Activated effector memory CD4-positive, alpha-beta T cell treated with anti-CD3 and anti-CD28 coated beads, Interleukin-2, amount 50 U/mL, for 16 hours (primary cell): ENCODE measurements at regions not wholly inside any gene's neighbourhood (a gene's known extent, or its start where the extent isn't known, plus 50 kb on each side); places are given as distances from the start of the nearest gene placed in this dataset.
A peak's percentile ranks its signal among the peaks of the same experiment; 100 is the strongest.

Experiments
- DNase-seq: peaks from one replicate; pipeline ENCODE4 v3.0.0-alpha.2; 2020

DNA sequence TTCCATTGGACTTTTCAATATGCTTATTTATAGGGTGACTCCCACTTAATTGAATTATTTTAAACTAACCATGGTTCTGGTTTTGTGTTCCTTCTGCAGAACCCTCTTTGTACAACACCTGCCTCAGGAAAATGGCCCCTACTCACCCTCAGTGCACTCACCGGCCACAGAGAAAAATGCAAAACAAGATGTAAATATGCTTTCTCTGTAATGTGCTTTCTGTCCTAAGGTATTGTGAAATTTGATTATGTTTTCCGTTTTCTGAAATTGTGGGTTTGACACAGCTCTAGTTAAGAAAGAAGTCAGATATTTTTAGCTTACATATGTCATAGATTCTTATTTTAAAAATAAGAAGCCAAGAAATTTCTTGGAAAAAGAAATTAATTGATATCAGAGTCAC, 357.7 kb upstream of the SMIM21 start:
- no peak for DNase-seq

DNA sequence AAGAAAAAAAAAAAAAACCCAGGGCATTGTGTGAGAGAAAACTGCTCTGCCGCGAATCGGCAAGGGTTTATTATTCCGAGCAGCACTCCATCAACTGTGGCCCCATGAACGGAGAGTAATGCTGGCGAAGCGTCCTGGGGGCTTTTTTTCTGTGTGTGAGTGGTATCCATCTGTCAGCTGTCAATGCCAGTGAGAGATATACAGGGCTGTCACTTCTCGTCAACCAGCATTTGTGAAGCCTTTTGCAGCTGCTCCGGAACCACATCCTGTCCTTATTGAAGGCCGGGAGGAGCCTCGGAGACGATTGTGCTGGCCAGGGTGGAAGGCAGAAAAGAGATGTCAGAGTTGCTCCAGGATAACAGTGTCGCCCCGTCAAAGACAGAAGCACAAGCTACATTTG, 356.9 kb upstream of the SMIM21 start:
- no peak for DNase-seq

DNA sequence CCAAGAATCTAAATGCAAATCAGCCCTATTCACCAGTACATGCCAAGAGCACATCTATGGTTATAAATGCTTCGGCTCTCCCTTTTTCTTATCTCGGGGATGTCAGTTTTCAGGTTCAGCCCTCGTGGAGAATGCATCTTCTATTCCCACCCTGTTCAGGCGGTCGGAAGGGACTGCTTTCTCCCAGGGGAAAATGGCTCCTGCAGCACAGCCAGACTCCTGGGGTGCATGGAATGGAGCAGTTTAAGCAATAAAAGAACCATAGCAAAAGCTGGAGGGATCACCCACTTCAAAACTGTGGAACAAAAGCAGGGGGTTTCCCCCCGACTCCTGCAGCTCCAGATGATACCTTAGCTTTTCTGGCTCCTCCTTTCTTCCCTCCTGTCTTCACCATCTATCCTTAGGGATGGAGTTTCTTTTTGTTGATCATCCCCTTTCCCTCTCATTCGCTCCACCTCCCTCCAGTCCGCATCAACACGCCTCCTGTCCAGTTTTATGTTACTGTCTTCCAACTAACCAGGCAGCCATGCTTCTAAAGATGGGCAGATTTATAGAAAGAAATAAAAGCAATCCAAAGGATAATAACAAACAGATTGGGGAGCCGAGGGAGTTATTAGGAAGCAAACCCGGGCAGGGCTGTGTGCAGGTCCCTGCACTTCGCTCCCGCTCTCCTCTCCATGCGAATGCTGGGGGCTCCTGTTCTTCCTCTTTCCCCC, 356.2 kb upstream of the SMIM21 start:
- DNase-seq: no peak

DNA sequence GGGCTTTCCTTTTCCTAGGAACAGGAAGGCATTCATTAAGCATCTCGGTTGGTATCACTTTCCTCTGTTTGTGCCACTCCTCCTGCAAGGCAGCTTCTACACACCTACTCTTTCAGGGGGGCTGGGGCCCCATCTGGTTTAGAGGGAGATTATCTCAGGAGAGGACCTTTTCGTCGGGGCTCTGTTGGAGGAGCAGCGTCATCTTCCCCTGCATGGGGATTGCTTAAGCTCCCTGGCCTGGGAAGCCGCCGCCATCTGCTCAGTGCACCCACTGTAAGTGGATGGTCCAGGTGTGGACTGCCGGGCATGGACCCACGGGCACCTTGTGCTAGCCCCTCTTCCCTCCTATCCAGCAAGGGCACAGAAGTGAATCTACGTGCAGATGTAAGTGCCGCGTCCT, 355.3 kb upstream of the SMIM21 start:
- no peak for DNase-seq

DNA sequence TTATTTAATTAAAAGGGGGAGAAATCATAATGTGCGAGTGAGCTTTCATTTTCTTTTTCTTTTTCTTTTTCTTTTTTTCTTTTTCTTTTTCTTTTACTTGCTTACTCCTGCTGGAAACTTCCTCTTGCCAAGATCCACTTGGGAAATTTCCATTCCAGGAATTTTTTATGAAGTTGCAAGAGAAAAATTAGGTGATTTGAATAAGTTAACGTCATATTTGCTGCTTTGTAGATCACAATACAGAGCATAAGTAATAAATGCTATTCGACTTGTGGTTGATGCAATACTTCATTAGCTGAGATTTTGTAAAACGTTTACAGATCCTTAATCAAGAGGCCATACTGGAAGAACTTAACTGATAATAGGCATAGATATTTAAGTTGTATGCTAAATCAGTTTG, 354.7 kb upstream of the SMIM21 start:
- DNase-seq: no peak

DNA sequence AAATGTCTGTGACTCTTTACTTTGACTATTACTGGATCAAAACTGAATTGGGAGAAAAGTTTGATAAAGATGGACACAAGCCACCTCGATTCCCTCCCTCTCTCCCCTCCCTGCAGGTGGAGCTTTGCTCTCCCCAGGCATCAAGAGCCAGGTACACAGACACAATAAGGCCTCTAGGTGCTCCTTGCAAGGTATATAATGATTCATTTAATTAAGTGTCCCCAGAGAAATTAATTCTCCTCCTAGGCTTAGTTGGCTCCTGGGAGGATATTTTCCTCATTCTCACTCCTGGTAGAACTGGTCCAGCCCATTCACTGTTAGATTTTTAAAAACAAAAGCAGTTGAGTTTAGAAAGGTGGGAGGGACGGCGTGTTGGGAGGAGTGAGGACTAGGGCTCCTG, 352.4 kb upstream of the SMIM21 start:
- no peak for DNase-seq

DNA sequence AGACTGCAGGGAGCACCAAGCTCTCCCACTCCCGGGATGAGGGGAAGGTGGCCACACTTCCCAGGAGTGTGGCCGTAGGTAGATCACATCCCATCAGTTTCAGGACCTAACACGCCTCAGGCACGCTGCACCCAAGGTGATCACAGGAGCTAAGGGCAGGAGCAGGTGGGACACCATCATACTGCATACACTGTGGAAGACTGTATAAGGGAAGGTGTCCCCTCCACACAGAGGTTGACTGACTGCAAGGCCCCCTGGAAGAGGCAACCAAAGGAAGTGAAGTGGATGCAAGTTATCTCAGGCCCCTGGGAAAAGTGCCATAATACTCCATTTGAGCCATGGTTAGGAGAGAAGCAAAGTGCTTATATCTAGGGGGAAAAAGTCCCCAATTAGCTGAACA, 351.9 kb upstream of the SMIM21 start:
- no peak for DNase-seq

DNA sequence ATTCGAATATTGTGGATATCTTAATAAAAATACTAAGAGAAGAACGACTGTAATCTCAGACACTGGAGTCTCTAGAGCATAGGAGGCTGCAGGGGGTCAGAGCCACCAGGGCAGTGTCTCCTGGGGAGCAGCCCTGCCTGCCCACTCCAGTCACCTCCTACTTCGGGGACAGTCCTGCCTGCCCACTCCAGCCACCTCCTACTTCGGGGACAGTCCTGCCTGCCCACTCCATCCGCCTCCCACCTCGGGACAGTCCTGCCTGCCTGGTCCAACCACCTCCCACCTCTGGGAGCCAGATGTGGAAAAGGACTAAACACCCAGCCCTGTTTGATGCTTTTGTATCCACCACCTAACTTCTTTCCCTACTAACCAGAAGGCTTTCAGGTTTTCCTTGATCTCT, 350.1 kb upstream of the SMIM21 start:
- no peak for DNase-seq

DNA sequence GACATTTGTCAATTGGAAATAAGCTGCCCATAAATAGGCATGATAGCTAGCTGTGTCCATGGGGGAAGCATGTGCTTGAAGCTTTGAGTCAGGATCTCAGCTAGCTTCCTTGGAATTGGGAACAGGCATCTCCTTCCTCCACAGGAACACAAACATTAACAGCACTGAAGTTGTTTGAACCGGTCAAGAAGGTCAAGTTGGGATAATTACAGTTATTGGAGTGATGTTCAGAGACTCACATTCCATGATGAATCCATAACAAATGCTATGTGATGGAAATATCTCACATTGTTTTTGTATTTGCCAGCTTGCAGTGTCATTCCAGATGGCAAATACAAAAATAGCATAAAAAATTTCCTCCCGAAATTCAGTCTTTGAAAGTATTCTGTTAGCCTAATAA, 347.6 kb upstream of the SMIM21 start:
- no peak for DNase-seq

DNA sequence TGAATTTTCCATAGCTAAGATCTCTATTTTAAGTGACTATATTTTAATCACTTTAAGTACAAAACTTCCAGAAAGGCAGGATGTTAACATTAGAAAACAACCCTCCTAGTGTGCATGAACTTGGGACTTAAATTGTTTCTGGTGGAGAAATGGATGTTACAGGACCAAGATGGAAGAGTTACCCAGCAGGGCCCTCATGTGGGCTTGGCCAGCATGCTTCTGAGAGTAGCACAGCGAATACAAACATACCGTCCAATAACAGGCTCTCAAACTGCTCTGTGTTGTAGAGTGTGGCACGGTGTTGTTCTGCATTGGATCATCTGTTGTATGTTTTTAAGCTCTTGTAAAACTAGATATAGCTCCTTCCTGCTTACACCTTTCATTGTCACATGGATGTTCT, 346.1 kb upstream of the SMIM21 start:
- DNase-seq: no peak

DNA sequence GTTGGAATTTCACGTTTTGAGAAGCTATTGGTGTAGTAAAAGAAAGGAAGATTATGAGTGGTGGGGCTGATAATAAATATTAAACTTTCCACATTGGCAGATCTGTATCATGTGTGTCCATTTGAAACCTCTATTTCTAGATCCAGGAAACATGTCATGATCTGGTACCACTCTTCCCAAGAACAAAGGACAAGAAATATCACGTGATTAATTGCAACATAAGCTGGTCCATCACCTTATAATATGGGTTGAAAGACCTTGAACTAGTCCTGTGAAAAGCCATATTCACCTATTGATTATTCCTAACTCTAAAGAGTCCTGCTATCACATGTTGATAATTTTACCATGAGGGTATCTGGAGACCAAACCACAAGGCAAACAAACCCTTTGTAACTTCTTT, 335.3 kb upstream of the SMIM21 start:
- no peak for DNase-seq

DNA sequence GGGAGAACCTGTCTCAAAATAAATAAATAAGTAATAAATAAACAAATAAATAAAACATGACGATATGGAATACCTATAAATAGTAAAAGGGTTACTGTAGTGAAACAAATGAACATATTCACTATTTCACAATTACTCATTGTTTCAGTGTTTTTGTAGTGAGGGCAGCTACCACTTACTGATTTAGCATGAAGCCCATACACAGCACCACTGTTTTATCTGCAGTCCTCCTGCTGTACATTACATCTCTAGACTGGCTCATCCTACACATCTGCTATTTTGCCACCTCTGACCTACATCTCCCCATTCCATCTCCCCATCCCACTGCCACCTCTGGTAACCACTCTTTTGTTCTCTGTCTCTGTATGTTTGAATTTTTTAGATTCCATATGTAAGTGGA, 332.7 kb upstream of the SMIM21 start:
- no peak for DNase-seq

DNA sequence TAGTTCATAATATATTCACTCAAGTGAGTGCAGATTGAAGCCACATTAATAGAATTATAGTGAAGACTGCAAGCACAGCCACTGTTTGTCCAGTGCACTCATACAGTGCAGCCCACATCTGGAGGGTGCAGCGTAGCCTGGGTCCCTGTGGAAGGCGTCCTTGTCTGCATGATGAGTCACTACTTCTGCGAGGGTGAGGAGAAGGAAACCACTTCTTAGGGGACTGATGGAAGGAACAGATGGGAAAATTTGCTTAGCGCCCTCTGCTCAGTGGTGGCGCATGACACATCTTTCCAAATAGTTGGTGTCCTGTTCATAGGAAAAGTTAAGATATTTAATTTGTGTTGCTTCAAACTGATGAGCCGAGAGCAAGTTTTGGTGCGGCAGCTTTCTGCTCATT, 330.4 kb upstream of the SMIM21 start:
- DNase-seq: no peak

DNA sequence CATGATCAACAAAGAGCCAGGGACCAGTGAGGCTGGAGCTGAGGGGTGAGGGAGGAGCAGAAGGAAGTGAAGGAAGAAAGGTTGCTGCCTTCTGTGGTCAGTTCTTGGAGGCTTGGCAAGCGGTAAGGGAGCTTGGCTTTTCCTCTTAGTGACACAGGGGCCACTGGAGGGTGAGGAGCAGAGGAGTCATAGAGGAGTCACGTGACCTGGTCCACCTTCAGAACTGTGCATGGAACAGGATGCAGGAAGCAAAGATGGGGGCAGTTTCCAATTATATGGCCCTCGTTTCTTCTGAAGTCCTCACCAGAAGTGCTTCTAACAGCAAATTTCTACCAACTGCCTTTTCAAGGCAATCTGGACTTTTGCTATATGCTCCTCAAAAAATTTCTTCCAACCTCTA, 326.9 kb upstream of the SMIM21 start:
- DNase-seq: no peak

DNA sequence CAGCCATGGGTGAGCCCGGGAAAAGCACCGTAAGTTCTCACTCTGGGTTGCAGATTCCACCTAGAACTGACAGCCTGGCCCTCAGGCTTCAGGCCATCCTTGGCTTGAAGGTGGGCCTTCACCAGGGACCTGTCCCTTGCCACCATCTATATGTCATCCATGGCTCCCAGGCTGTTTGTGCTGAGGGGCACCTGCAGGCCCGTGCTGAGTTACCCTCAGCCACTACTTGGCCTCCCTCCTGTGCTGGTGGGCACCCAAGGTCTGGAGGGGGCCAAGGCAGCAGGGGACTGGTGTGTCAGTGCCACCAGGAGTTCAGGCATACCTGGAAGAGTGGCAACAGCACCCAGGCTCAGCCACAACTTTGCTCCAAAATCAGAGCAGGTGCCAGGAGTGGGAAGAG, 326.2 kb upstream of the SMIM21 start:
- DNase-seq: no peak

DNA sequence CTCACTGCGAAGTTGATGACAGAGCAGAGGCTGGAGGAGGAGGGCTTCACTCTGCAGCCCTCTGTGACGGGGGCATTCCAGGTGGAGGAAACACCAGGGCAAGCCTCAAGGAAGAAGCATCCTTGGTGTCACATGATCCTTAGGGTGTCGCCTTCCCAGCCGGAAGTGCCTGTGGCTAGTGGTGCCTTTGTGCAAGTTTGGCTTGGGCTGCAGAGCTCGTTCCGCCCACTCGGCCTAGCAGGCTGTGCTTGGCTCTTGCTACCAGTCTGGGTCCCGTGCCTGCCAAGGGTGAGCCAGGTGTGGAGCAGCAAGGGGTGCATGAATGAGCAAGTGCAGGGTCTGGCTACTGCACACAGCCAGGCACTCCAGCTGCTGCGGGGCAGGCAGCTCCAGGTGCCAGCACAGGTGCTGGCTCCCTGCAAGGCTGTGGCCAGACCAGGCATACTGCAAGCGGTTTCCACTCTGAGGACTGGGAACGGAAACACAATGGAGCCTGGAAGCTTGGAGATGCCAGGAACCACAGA, 325.3 kb upstream of the SMIM21 start:
- no peak for DNase-seq

DNA sequence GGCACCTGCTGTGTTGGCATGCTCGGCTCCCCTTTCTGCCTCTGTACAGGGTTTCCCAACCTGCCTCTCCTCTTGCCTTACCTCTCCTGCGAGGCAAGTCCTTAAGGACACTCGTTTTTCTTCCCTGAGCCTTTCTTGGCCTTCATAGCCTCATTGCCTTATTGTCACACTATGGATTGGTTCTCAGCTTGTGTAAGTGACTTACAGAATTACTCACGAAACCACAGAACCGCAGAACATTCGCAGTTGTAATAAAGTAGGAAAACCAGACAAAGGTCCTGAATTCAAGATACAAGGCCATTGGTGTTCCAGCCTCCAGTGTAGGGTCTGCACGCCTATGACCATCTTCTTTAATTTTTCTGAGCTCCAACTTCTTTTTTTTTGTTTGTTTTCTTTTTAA, 317.6 kb upstream of the SMIM21 start:
- DNase-seq: no peak

DNA sequence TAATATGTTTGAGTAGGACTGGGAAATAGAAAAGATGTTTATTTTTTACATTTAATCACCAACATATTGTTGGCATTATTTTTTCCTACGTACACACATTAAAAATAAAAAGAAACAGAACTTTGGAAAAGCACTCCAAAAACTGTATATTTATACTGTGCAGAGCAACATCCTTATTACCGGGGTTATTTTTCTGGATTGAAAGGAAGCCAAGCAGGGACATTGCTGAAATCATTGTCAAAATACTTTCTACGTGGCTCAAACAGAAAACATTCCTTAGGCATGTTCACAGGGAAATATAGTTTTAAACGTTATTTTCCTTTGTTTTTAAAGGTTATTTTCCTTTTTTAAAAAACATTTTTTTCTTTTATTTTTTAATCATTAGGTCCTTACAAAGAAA, 315.0 kb upstream of the SMIM21 start:
- no peak for DNase-seq

DNA sequence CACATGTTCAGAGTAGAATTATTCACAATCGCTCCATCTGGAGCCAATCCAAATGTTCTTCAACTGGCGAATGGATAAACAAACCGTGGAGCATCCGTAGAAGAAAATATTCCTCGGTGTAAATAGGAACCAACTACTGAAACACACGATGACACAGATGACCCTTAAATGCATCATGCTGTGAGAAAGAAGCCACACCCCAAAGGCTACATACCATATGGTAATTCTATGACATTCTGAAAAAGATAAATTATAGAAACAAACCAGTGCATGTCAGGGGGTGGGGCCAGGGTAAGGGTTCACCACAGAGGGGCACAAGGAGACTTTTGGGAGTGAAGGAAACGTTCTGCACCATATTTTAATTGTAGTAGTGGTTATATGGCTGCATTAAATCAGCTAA, 312.2 kb upstream of the SMIM21 start:
- no peak for DNase-seq

DNA sequence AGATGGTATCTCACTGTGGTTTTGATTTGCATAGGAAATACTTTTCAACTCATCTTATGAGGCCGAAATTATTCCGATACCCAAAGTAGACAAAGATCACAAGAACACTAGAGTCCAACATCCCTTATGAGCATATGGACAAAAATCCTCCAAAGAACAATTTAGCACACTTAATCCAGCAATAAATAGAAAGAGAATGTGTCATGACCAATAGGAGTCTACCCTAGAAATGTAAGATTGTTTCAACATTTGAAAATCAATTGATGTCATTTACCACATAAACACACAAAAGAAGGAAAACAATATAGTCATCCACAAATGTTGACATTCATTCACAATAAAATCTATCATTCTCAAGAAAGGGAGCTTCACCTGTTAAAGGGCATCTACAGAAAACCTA, 307.8 kb upstream of the SMIM21 start:
- DNase-seq: no peak

DNA sequence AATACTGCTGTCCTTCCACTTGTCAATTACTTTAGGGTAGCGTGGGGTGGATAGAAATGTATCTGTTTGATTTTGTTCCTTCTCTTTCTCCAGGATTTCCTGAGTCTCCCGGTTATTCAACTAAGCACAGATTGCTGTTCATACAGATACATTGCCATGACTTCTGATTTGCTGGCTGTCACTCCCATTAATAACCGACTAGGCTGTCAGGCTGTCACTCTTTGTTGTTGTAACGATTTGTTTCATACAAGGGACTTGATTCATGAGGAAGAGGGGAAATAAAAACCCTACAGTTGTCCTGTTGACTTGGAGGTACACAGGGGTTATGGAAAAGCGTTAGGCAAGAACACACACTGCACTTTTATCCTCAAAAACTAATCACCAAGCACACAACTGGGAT, 302.7 kb upstream of the SMIM21 start:
- DNase-seq: no peak

DNA sequence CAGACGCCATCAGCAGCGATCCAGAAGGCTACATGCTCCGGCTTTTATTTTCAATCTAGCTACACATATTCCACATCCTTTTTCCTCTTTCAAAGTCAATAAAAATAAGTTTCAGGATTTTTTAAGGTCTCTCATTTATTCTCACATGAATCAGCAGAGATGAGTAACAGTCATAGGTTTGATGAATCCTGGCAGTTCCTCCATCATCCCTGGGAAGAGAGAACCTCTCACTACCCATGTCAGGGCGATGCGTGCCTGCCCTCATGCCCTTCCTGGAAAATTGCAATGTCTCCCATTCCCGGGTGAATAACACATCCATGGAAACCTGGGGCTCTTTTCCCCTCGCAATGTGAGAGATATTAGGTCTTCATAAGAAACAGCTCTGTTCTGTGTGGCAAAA, 301.1 kb upstream of the SMIM21 start:
- no peak for DNase-seq

DNA sequence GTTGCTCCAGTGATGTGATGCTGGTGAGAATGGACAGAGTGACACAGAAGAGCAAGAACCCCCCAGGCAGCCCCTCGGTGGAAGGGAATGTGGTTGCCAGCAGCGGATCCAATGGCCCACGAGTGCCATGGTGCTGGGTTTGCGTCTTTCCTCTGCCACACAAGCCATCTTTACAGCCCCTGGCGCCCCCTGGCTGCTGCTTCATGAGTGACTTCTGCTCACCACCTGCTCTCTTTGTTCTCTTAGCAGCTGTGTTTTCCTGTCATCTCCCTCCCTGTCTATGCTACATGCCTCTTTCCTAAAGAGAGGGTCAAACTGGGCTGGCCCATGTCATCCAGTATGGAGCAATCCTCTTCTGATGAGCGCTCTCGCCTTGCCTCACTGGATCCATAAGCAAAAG, 300.0 kb upstream of the SMIM21 start:
- peak; percentile 63 for DNase-seq

DNA sequence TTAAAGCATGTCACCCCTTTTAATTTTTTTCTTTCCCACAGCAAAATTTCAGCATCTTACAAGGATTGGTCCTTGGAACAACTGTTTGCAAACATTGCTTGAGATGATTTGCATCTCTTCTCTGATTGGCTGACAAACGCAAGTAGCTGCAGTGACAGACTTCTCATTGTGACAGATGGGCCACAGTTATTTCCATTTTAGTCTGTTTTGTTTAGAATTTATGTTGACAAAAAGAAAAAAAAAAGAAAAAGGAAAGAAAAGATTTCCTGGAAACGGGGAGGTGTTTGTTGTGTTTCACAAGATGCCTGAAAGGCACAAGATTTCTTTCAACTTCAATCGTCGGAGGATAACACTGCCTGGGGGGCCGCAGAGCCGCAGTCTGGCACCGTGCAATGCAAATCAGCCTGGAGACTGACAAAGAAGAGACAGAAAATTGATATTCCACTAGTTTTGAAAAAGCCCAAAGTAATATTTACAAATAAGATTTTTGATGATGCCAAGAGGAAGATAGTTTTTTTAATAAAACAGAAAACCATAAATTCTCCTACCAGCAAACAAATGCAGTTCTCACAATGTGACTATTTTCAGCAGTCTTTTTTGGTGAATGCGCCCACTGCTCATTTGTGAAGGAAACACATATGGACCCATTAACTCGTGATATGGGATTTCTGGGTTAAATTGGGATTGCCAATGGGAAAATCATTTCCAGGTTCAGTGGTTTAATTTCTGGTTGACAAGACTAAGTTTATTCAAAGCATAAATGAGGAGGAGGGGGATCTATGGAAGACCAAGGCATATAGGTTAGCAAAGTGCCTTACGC, 296.2 kb upstream of the SMIM21 start:
- DNase-seq: no peak

DNA sequence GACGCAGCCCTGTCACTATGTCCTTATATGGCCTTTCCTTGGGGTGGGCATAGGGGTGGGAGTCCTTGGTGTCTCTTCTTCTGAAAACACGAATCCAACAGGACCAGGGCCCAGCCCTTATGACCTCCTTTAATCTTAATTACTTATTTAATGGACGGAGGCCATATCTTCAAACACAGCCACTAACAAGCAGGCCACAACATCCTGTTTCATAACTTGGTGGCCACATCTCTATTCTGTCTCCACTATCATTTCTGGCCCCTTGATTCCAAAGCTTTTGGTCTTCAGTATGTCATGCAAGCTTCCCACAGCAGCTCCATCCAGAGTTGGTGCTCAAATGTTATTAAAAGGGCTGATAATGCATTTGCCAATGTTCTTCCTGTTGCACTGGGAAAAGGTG, 287.3 kb upstream of the SMIM21 start:
- no peak for DNase-seq
